DND-41 (cell line): ENCODE measurements at regions not wholly inside any gene's neighbourhood (a gene's known extent, or its start where the extent isn't known, plus 50 kb on each side); places are given as distances from the start of the nearest gene placed in this dataset.

ENCODE experiments used
- CTCF ChIP-seq: IDR thresholded peaks from 2 replicates; pipeline ENCODE4 v1.5.1; 2012; ENCODE audit warnings: borderline replicate concordance, low read length, moderate library complexity, mild to moderate bottlenecking; ENCODE audit not compliant: poor library complexity, severe bottlenecking; ENCODE audit errors: extremely low read depth
- EZH2 ChIP-seq: IDR thresholded peaks from 3 replicates; pipeline ENCODE4 v1.6.1; 2012; ENCODE audit warnings: borderline replicate concordance, low read depth, mild to moderate bottlenecking, moderate library complexity, low read length, inconsistent platforms; ENCODE audit not compliant: severe bottlenecking

GRCh38 chr17:77768248-77768852, 190.2 kb upstream of the TNRC6C start:
- TF ChIP-seq CTCF (no peak), EZH2 (no peak)
